ENCODE measurements at regions not wholly inside any gene's neighbourhood (a gene's known extent, or its start where the extent isn't known, plus 50 kb on each side); places are given as distances from the start of the nearest gene placed in this dataset.
"Not testable (repeated sequence)": the region's sequence is repeated elsewhere in the genome, so short reads cannot be mapped to it uniquely, and the experiment has no call there.

- DNase-seq (ENCODE audit: low read depth), result no peak
These were observed 1155.1 kb downstream of the TAF11L14 start for GRCh38 chr5:18789218-18789998.

GRCh38 chr5:18792145-18792544 lies 1157.9 kb downstream of the TAF11L14 start:
- DNase-seq (ENCODE audit: low read depth), result peak; percentile 93

- DNase-seq (ENCODE audit: low read depth), result peak; percentile 36
These were observed 1163.0 kb downstream of the TAF11L14 start for GRCh38 chr5:18797222-18797621.

GRCh38 chr5:18798058-18798457 lies 1163.8 kb downstream of the TAF11L14 start:
- no peak for DNase-seq (ENCODE audit: low read depth)

- no peak for DNase-seq (ENCODE audit: low read depth)
These were observed 1165.3 kb downstream of the TAF11L14 start for GRCh38 chr5:18799482-18800128.

GRCh38 chr5:18800293-18801025 lies 1166.2 kb downstream of the TAF11L14 start:
- no peak for DNase-seq (ENCODE audit: low read depth)

GRCh38 chr5:18801413-18801812 lies 1167.2 kb downstream of the TAF11L14 start:
- not testable (repeated sequence) for DNase-seq (ENCODE audit: low read depth)

GRCh38 chr5:18802336-18802735 lies 1168.1 kb downstream of the TAF11L14 start:
- no peak for DNase-seq (ENCODE audit: low read depth)

GRCh38 chr5:18805376-18805775 lies 1171.1 kb downstream of the TAF11L14 start:
- no peak for DNase-seq (ENCODE audit: low read depth)

- DNase-seq (ENCODE audit: low read depth), result peak; percentile 52
These were observed 1173.2 kb downstream of the TAF11L14 start for GRCh38 chr5:18807256-18808149.

- no peak for DNase-seq (ENCODE audit: low read depth)
These were observed 1176.3 kb downstream of the CDH18 start for GRCh38 chr5:18811661-18812060.

- no peak for DNase-seq (ENCODE audit: low read depth)
These were observed 1159.6 kb downstream of the CDH18 start for GRCh38 chr5:18828351-18828750.

GRCh38 chr5:18829539-18829938 lies 1158.5 kb downstream of the CDH18 start:
- no peak for DNase-seq (ENCODE audit: low read depth)

- DNase-seq (ENCODE audit: low read depth), result no peak
These were observed 1137.8 kb downstream of the CDH18 start for GRCh38 chr5:18850216-18850615.

GRCh38 chr5:18872978-18873377 lies 1115.0 kb downstream of the CDH18 start:
- DNase-seq (ENCODE audit: low read depth), result no peak

- DNase-seq (ENCODE audit: low read depth), result no peak
These were observed 1111.4 kb downstream of the CDH18 start for GRCh38 chr5:18876565-18876964.

- no peak for DNase-seq (ENCODE audit: low read depth)
These were observed 1106.4 kb downstream of the CDH18 start for GRCh38 chr5:18881615-18882014.

- DNase-seq (ENCODE audit: low read depth), result no peak
These were observed 1105.8 kb downstream of the CDH18 start for GRCh38 chr5:18882154-18882553.

GRCh38 chr5:18888821-18889220 lies 1099.2 kb downstream of the CDH18 start:
- peak; percentile 51 for DNase-seq (ENCODE audit: low read depth)

GRCh38 chr5:18900644-18901043 lies 1087.4 kb downstream of the CDH18 start:
- no peak for DNase-seq (ENCODE audit: low read depth)

GRCh38 chr5:18920966-18921365 lies 1067.0 kb downstream of the CDH18 start:
- DNase-seq (ENCODE audit: low read depth), result no peak

- DNase-seq (ENCODE audit: low read depth), result no peak
These were observed 1055.9 kb downstream of the CDH18 start for GRCh38 chr5:18932081-18932480.

Measured in M059J (cell line).